ENCODE measurements at regions not wholly inside any gene's neighbourhood (a gene's known extent, or its start where the extent isn't known, plus 50 kb on each side); places are given as distances from the start of the nearest gene placed in this dataset.

DNA sequence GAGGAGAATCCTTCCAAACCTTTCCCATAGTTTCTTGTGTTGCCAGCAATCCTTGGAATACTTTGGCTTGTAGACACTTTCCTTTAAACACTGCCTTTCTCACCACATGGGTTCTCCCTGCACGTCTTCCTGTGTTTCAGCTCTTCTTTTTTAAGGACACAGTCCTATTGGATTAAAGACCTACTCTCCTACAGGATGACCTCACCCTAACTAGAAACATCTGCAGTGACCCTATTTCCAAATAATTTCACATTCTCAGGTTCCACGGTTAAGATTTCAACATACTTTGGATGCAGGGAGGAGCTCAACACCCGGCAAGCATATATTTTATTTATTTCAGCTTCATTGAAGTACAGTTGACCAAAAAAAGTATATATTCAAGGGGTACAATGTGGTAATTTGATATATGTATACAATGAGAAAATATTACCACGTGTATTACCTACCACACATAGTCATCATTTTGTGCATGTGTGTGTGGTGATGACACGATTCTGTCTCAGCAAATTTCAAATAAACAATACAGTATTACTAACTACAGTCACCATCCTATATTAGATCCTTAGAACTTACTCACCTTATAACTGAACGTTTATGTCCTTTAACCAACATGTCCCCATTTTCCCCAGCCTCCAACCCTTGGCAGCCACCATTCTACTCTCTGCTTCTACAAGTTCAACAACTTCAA is 745.0 kb downstream of the CBLN2 start:
- intact Hi-C loops (cut with DNase I), result no loop called here
- H3K9me3 ChIP-seq, result no peaks in the 10 kb centered on the region
- TF ChIP-seq, protein P1, sequence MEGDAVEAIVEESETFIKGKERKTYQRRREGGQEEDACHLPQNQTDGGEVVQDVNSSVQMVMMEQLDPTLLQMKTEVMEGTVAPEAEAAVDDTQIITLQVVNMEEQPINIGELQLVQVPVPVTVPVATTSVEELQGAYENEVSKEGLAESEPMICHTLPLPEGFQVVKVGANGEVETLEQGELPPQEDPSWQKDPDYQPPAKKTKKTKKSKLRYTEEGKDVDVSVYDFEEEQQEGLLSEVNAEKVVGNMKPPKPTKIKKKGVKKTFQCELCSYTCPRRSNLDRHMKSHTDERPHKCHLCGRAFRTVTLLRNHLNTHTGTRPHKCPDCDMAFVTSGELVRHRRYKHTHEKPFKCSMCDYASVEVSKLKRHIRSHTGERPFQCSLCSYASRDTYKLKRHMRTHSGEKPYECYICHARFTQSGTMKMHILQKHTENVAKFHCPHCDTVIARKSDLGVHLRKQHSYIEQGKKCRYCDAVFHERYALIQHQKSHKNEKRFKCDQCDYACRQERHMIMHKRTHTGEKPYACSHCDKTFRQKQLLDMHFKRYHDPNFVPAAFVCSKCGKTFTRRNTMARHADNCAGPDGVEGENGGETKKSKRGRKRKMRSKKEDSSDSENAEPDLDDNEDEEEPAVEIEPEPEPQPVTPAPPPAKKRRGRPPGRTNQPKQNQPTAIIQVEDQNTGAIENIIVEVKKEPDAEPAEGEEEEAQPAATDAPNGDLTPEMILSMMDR (IDR thresholded peaks at IDR 0.05), result no peak
- H3K4me3 ChIP-seq, result no peak overlapping the region
- DNase-seq, result no peak
- H3K4me1 ChIP-seq, result no peaks in the 10 kb centered on the region
- no peaks in the 10 kb centered on the region for H3K27me3 ChIP-seq
- H3K27ac ChIP-seq, result no peak overlapping the region
- no peaks in the 10 kb centered on the region for H3K36me3 ChIP-seq
- no peak for ATAC-seq

DNA sequence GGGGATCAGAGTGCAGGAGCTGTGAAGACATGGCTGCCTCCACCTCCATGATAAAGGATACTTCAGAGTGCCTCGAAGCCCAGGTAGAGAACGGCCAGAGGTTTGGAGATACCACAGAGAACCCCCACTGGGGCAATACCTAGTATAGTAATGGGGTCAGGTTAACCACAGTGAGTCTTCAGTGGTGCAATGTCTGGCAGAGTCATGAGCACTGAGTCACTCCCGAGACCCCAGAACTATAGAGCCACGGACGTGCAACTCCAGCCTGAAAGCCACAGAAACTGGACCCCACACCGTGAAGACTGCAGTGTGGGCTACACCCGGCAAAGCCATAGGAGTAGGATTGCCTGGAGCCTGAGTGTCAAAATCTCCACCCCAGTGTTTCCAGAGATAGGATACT is 746.6 kb downstream of the CBLN2 start:
- Histone ChIP-seq H3K27me3 (no peaks in the 10 kb centered on the region), H3K27ac (no peak overlapping the region), H3K9me3 (no peaks in the 10 kb centered on the region), H3K36me3 (no peaks in the 10 kb centered on the region), H3K4me1 (no peaks in the 10 kb centered on the region), H3K4me3 (no peak overlapping the region)
- intact Hi-C loops (cut with DNase I), result no loop called here
- TF ChIP-seq, protein P1 (IDR thresholded peaks at IDR 0.05), result no peak
- no peak for DNase-seq
- no peak for ATAC-seq

- Histone ChIP-seq H3K9me3 (no peaks in the 10 kb centered on the region), H3K27ac (no peak overlapping the region), H3K36me3 (no peaks in the 10 kb centered on the region), H3K4me3 (no peak overlapping the region), H3K4me1 (no peaks in the 10 kb centered on the region), H3K27me3 (no peaks in the 10 kb centered on the region)
- ATAC-seq (no peak), DNase-seq (no peak)
- intact Hi-C loops (cut with DNase I), result no loop called here
- TF ChIP-seq, protein P1 (IDR thresholded peaks at IDR 0.05), result peak in 1 of 2 donors; percentile 13
These were observed 759.4 kb downstream of the CBLN2 start for GRCh38 chr18:71784777-71785176.

- no peaks in the 10 kb centered on the region for H3K36me3 ChIP-seq
- H3K27ac ChIP-seq, result no peak overlapping the region
- no peak overlapping the region for H3K4me3 ChIP-seq
- intact Hi-C loops (cut with DNase I), result no loop called here
- DNase-seq (no peak), ATAC-seq (no peak)
- TF ChIP-seq, protein P1 (IDR thresholded peaks at IDR 0.05), result no peak
- H3K27me3 ChIP-seq, result no peaks in the 10 kb centered on the region
- H3K9me3 ChIP-seq, result peaks cover 0 to 24% of the 10 kb centered on the region in 2 donors
- H3K4me1 ChIP-seq, result no peaks in the 10 kb centered on the region
These were observed 783.6 kb downstream of the CBLN2 start for GRCh38 chr18:71760541-71760940.

DNA sequence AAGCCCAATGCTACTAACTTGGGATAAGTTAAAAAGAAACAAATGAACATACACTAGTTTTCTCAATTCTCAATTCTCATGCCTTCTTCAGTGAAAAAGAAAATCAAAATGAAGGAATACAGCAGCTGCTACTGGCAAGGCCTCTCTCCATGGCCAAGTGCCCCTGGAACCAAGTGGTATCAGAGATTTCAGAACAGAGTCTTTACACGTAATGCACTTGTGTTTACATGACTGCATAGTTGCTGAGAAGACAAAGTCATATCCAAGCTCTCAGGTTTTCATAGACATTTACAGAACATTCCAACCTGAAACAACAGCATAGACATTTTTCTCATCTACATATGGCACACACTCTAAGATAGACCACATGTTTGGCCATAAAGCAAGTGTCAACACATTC is 789.9 kb downstream of the CBLN2 start:
- Histone ChIP-seq H3K27me3 (no peaks in the 10 kb centered on the region), H3K4me3 (no peak overlapping the region)

More for the DNA sequence above, 789.9 kb downstream of the CBLN2 start:
- Histone ChIP-seq H3K4me1 (no peaks in the 10 kb centered on the region), H3K9me3 (peaks cover 0 to under 1% of the 10 kb centered on the region in 2 donors), H3K27ac (no peak overlapping the region), H3K36me3 (no peaks in the 10 kb centered on the region)
- DNase-seq, result no peak
- ATAC-seq, result no peak
- intact Hi-C loops (cut with DNase I), result no loop called here
- TF ChIP-seq, protein P1 (IDR thresholded peaks at IDR 0.05), result no peak

All from left lung (tissue), 4 donors.